GM12873 (cell line): ENCODE measurements at regions not wholly inside any gene's neighbourhood (a gene's known extent, or its start where the extent isn't known, plus 50 kb on each side); places are given as distances from the start of the nearest gene placed in this dataset.

Source experiments
- CTCF ChIP-seq: IDR thresholded peaks from 2 replicates; pipeline ENCODE4 v1.5.1; 2012; ENCODE audit warnings: low read depth, mild to moderate bottlenecking, moderate library complexity, low read length, control low read depth; ENCODE audit not compliant: insufficient read depth; ENCODE audit errors: missing control alignments

GRCh38 chr16:54605536-54606066, 319.0 kb upstream of the IRX3 start:
- TF ChIP-seq CTCF, result no peak

- TF ChIP-seq CTCF, result no peak
Observed at GRCh38 chr16:54602666-54603065, 316.1 kb upstream of the IRX3 start.

DNA sequence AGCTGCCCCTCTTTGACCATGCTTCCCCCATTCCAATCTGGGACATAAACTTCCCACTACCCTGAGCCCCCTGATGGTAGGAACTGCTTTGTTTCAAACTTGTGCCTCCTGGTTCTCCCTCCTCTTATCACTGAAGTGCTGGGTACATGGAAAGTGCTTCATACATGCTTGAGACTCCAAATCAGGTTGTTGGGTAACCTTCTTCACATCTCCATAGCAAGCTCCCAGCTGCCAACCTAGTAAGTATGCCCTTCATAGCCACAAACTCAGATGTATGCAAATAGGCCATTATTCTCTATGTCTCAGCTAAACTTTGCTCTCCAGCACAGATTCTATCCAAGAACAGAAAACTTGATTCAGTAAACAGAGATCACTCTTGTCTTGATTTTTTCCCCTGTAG, 310.6 kb upstream of the IRX3 start:
- no peak for TF ChIP-seq CTCF

DNA sequence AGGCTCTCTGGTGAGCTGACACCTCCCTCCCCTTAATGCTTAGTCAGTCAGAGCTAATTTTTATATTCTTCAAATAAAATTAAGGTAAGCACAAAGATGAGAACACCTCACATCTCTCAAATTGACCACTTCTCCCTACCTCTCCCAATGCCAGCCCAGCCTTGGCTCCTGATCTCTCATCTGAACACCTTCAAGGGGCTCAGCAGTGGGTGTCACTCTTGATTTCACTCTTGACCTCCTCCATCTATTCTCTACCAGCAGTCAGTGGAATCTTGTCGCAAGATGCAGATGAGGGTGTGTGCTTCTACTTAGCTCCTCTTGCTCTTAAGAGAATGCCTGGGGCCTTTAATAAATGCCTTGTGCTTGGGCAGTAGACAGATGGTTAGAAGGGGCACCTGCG, 309.0 kb upstream of the IRX3 start:
- TF ChIP-seq CTCF, result no peak

- TF ChIP-seq CTCF, result no peak
Observed at GRCh38 chr16:54594601-54595391, 308.2 kb upstream of the IRX3 start.

DNA sequence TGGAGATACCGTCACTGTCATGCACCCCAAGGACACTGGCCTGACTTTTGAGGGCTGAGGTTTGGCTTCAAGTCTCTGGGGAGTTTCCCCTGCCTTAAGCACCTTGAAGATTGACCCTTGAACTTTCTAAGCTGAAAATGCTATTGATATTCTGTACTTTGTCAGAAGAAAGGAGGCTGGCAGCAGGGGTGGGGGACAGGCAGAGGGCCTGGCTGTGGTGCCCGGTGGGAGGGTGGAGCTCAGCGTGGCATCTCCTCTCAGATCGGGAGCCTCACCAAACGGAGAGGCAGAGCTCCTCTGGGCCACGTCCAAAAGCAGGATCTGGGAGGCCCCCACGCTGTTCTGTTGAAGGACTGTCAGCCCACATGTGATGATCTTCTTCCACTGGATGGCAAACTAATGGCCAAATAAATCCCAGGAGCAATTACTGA, 305.2 kb upstream of the IRX3 start:
- no peak for TF ChIP-seq CTCF

GRCh38 chr16:54590836-54591235, 304.2 kb upstream of the IRX3 start:
- no peak for TF ChIP-seq CTCF
